Pons (tissue), 1 donor: ENCODE measurements at regions not wholly inside any gene's neighbourhood (a gene's known extent, or its start where the extent isn't known, plus 50 kb on each side); places are given as distances from the start of the nearest gene placed in this dataset.

Experiments used
- DNase-seq: peaks from one replicate; pipeline ENCODE4 v3.0.0-alpha.2; 2016; ENCODE audit warnings: low spot score

GRCh38 chr6:23224540-23224939, 655.2 kb downstream of the HDGFL1 start:
- no peak for DNase-seq

- DNase-seq, result no peak
Measured at GRCh38 chr6:23228439-23229024, 659.2 kb downstream of the HDGFL1 start.

GRCh38 chr6:23243854-23244253, 674.5 kb downstream of the HDGFL1 start:
- DNase-seq, result no peak

GRCh38 chr6:23244300-23244699, 674.9 kb downstream of the HDGFL1 start:
- DNase-seq, result no peak

- DNase-seq, result no peak
Measured at GRCh38 chr6:23245572-23245971, 676.2 kb downstream of the HDGFL1 start.

GRCh38 chr6:23246896-23247295, 677.5 kb downstream of the HDGFL1 start:
- DNase-seq, result no peak

GRCh38 chr6:23250556-23250955, 681.2 kb downstream of the HDGFL1 start:
- no peak for DNase-seq

GRCh38 chr6:23262864-23263263, 693.5 kb downstream of the HDGFL1 start:
- no peak for DNase-seq

- no peak for DNase-seq
Measured at GRCh38 chr6:23265270-23265669, 695.9 kb downstream of the HDGFL1 start.

- DNase-seq, result no peak
Measured at GRCh38 chr6:23266536-23266935, 697.2 kb downstream of the HDGFL1 start.

- no peak for DNase-seq
Measured at GRCh38 chr6:23267651-23268050, 698.3 kb downstream of the HDGFL1 start.

- no peak for DNase-seq
Measured at GRCh38 chr6:23268348-23268747, 699.0 kb downstream of the HDGFL1 start.

GRCh38 chr6:23269436-23269835, 700.1 kb downstream of the HDGFL1 start:
- no peak for DNase-seq

GRCh38 chr6:23272536-23272935, 703.2 kb downstream of the HDGFL1 start:
- no peak for DNase-seq

- DNase-seq, result peak; percentile 71
Measured at GRCh38 chr6:23277521-23278179, 708.3 kb downstream of the HDGFL1 start.

GRCh38 chr6:23278180-23278532, 708.8 kb downstream of the HDGFL1 start:
- DNase-seq, result peak; percentile 28

- DNase-seq, result no peak
Measured at GRCh38 chr6:23280437-23280836, 711.1 kb downstream of the HDGFL1 start.

- DNase-seq, result no peak
Measured at GRCh38 chr6:23282252-23283021, 713.1 kb downstream of the HDGFL1 start.

- no peak for DNase-seq
Measured at GRCh38 chr6:23293653-23294052, 724.3 kb downstream of the HDGFL1 start.

- DNase-seq, result no peak
Measured at GRCh38 chr6:23301556-23301955, 732.2 kb downstream of the HDGFL1 start.

GRCh38 chr6:23302514-23302913, 733.1 kb downstream of the HDGFL1 start:
- no peak for DNase-seq

GRCh38 chr6:23305325-23305943, 736.1 kb downstream of the HDGFL1 start:
- DNase-seq, result no peak
